ENCODE measurements at regions not wholly inside any gene's neighbourhood (a gene's known extent, or its start where the extent isn't known, plus 50 kb on each side); places are given as distances from the start of the nearest gene placed in this dataset.
A peak's percentile ranks its signal among the peaks of the same experiment; 100 is the strongest.
"Not testable (repeated sequence)": the region's sequence is repeated elsewhere in the genome, so short reads cannot be mapped to it uniquely, and the experiment has no call there.

DNA sequence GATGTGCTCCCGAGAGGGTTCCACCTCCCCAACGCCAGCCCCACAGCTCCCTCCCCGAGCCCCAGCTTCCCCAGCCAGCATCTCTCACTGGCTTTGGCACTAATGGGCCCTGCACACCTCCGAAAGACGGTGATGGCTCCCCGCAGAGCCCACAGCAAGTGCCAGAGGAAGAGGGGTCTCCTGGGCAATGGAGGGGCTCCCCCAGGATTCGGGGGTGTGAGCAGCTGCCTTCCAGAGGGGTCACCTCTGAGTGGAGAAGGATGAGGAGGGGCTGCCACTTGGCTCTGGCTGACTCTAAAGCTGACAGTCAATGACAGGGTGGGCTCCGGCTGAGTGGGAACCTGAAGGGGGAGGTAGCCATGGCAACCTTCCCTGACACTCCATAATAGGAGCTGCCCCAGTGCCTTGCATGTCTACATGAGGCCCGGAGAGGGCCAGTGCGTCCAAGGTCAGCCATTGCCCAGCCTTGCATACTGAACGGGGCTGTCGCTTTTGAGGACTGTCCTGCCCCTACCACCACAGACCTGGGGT lies 98.6 kb upstream of the SYT13 start:
- no peak overlapping the region for H3K4me3 Mint-ChIP-seq

GRCh38 chr11:45384016-45384415 lies 97.9 kb upstream of the SYT13 start:
- Mint-ChIP-seq H3K27me3 (ENCODE audit: low read depth) (peaks cover 21% of the 10 kb centered on the region), H3K27ac (no peak overlapping the region), H3K4me1 (ENCODE audit: low read depth) (no peaks in the 10 kb centered on the region), H3K4me3 (no peak overlapping the region), H3K9me3 (no peaks in the 10 kb centered on the region), H3K36me3 (ENCODE audit: insufficient read depth in 2 of 2) (no peaks in the 10 kb centered on the region)
- ATAC-seq (replicated peaks in 1 of 2) = no peak
- DNase-seq = no peak

More for the DNA sequence above, 98.6 kb upstream of the SYT13 start:
- no peaks in the 10 kb centered on the region for H3K4me1 Mint-ChIP-seq (ENCODE audit: low read depth)
- no peak overlapping the region for H3K27ac Mint-ChIP-seq
- peaks cover 21% of the 10 kb centered on the region for H3K27me3 Mint-ChIP-seq (ENCODE audit: low read depth)
- H3K36me3 Mint-ChIP-seq (ENCODE audit: insufficient read depth in 2 of 2) = no peaks in the 10 kb centered on the region
- no peak for ATAC-seq (replicated peaks in 1 of 2)
- DNase-seq = no peak
- H3K9me3 Mint-ChIP-seq = no peaks in the 10 kb centered on the region

DNA sequence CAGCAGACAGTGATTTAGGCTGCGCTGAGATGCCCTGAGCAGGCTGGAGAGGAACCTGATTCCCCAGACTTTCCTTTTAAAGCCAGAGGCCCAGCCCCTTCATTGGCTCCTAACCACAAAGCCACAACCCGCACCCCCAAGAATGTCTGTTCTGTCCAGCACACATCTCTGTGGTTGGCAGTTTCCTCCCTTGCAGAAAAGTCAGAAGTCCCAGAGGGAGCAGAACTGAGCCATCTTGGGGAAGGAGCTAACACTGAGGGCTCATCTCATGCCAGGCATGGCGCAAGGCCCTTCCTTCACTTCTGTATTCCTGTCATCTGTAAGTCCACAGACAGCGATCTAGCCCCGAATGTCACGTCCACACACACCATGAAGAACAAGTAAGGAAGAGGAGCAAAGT lies 97.1 kb upstream of the SYT13 start:
- Mint-ChIP-seq H3K27me3 (ENCODE audit: low read depth) (peaks cover 14% of the 10 kb centered on the region), H3K27ac (no peak overlapping the region), H3K36me3 (ENCODE audit: insufficient read depth in 2 of 2) (no peaks in the 10 kb centered on the region), H3K4me1 (ENCODE audit: low read depth) (no peaks in the 10 kb centered on the region), H3K4me3 (no peak overlapping the region), H3K9me3 (no peaks in the 10 kb centered on the region)
- DNase-seq (no peak), ATAC-seq (replicated peaks in 1 of 2) (no peak)

DNA sequence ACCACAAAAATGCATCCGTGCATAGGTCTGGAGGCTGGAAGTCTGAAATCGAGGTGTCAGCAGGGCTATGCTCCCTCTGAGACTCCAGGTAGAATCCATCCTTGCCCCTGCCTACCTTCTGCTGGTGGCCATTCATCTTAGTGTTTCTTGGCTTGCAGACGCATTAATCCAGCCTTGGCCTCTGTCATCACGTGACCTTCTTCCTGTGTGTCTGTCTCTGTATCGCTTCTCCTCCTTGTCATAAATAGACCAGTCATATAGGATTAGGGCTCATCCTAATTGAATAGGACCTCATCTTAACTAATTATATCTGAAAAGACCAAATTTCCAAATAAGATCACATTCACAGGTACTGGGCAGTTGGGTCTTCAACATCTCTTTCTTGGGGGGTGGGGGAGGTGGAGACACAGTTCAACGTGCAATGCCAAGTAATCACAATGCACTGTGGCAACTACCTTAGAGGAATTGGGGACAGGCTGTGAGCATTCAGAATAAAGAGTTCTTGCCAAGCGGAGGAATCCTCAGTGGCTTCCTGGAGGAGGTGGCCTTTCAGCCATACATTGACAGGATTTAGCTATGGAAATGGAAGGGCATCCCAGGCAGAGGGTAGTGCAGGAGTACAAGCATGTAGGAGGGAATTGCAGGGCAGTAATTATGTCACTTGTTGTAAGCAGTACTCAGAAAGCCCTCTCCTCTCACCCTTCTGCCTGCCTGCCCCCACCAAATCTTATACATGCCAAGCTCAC lies 96.2 kb upstream of the SYT13 start:
- peaks cover 11% of the 10 kb centered on the region for H3K27me3 Mint-ChIP-seq (ENCODE audit: low read depth)
- DNase-seq = no peak
- no peak for ATAC-seq (replicated peaks in 1 of 2)
- no peak overlapping the region for H3K4me3 Mint-ChIP-seq
- no peaks in the 10 kb centered on the region for H3K9me3 Mint-ChIP-seq
- no peak overlapping the region for H3K27ac Mint-ChIP-seq
- H3K36me3 Mint-ChIP-seq (ENCODE audit: insufficient read depth in 2 of 2) = no peaks in the 10 kb centered on the region
- H3K4me1 Mint-ChIP-seq (ENCODE audit: low read depth) = no peaks in the 10 kb centered on the region

DNA sequence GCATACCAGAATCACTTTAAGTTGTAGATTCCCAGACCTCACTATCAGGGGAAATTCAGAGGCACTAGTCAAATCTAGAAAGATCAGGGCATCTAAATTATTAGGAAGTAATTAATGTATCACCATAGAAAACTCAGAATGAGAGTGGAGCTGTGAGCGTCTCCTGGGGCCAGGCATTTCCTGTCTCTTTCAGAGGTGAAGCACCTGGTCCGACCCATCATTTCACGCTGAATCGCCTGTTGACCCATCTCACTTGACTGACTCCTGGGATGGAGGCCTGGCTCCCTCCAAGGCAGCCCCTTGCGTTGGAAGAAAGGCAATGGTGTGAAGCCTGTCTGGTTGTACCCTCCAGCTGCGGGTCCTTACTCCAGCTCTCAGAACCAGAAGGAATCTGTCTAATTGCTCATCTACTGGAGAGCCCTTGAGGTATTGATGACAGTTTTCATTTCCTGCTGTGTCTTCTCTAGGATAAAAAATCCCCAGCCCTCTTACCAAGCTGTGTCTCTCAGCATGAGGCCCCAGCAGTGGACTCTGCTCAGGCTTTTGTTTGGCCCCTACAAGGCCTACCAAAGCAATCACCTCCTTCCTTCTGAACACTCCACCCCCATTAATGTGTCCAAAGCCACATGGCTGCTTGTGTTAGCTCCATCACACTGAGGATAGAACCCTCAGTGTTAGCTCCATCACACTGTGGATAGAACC lies 93.2 kb upstream of the SYT13 start:
- ATAC-seq (replicated peaks in 1 of 2) (no peak), DNase-seq (no peak)
- Mint-ChIP-seq H3K4me1 (ENCODE audit: low read depth) (peaks cover 10% of the 10 kb centered on the region), H3K27me3 (ENCODE audit: low read depth) (peaks cover 11% of the 10 kb centered on the region), H3K27ac (no peak overlapping the region), H3K4me3 (no peak overlapping the region), H3K36me3 (ENCODE audit: insufficient read depth in 2 of 2) (no peaks in the 10 kb centered on the region), H3K9me3 (no peaks in the 10 kb centered on the region)

GRCh38 chr11:45378516-45378915 lies 92.4 kb upstream of the SYT13 start:
- ATAC-seq (replicated peaks in 1 of 2) (no peak), DNase-seq (no peak)
- no peaks in the 10 kb centered on the region for H3K9me3 Mint-ChIP-seq
- H3K36me3 Mint-ChIP-seq (ENCODE audit: insufficient read depth in 2 of 2) = no peaks in the 10 kb centered on the region
- peaks cover 11% of the 10 kb centered on the region for H3K4me1 Mint-ChIP-seq (ENCODE audit: low read depth)
- peaks cover 5% of the 10 kb centered on the region for H3K27me3 Mint-ChIP-seq (ENCODE audit: low read depth)
- H3K27ac Mint-ChIP-seq = no peak overlapping the region
- H3K4me3 Mint-ChIP-seq = no peak overlapping the region

DNA sequence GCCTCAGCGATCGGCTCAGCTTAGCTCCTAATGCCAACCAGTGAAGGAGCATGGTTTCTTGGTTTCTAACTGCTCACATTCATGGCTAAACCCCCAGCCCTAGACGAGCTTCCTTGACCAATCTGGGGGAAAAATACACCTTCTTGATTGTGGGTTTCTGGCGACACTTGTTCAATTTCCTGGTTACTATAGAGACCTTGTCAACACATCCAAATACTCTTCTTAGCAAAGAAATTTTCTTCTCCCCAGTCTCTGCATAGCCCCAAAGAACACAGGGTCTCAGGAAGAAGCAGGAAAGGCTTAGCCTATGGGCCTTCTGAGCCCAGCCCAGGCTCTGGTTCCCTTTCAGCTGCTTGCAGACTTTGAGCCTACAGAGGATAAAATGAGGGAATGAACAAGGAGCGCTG lies 88.5 kb upstream of the SYT13 start:
- Mint-ChIP-seq H3K9me3 (no peaks in the 10 kb centered on the region), H3K4me3 (no peak overlapping the region), H3K27ac (no peak overlapping the region), H3K27me3 (ENCODE audit: low read depth) (peaks cover 11% of the 10 kb centered on the region), H3K36me3 (ENCODE audit: insufficient read depth in 2 of 2) (no peaks in the 10 kb centered on the region), H3K4me1 (ENCODE audit: low read depth) (peaks cover 18% of the 10 kb centered on the region)
- ATAC-seq (replicated peaks in 1 of 2) = peak; percentile 25 to 34
- no peak for DNase-seq

DNA sequence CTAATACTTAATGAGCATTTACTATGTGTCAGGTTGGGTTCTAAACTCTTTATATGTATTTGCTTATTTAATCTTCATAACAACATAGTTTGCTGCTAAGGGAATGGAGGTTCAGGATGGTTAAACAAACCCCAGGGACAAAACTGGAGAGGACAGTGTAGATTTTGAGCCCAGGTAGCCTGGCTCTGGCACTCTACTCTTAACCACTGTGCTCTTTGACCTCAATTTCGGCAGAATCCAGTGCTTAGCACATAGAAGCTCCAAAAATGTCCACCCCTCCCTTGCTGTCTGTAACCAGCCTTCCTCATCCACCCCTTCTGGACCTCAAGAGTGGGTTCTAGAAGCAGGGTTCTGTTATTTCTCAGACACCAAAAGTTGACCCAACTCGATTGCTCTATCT lies 88.0 kb upstream of the SYT13 start:
- DNase-seq (no peak), ATAC-seq (replicated peaks in 1 of 2) (no peak)
- H3K9me3 Mint-ChIP-seq = no peaks in the 10 kb centered on the region
- H3K4me1 Mint-ChIP-seq (ENCODE audit: low read depth) = peaks cover 18% of the 10 kb centered on the region
- H3K27ac Mint-ChIP-seq = no peak overlapping the region
- peaks cover 11% of the 10 kb centered on the region for H3K27me3 Mint-ChIP-seq (ENCODE audit: low read depth)
- no peak overlapping the region for H3K4me3 Mint-ChIP-seq
- no peaks in the 10 kb centered on the region for H3K36me3 Mint-ChIP-seq (ENCODE audit: insufficient read depth in 2 of 2)

DNA sequence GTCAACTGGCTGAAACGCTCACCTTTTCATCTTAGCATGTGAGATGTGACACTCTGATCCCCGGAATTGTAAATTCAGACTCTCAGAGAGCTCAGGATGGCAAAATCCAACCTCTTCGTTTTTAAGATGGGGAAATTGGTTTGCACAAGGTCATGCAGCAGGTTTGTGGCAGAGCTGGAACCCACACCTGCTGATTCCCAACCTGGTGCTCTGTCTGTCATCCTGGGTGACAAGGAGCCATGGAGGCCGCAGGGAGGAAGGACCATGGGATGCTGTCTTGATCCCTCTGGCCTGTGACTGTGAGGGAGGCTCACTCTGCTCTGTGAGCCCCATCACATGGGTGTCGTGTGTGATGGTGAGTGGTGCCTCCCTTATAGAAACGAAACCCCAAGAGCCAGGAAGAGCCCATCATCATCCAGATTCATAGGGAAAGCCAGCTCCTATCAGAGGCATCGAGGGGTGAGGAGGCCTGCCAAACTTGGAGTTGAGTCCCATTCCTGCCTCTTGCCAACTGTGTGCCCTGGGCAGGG lies 87.4 kb upstream of the SYT13 start:
- Mint-ChIP-seq H3K36me3 (ENCODE audit: insufficient read depth in 2 of 2) (no peaks in the 10 kb centered on the region), H3K4me1 (ENCODE audit: low read depth) (peaks cover 18% of the 10 kb centered on the region), H3K27me3 (ENCODE audit: low read depth) (peaks cover 16% of the 10 kb centered on the region), H3K27ac (no peak overlapping the region), H3K9me3 (no peaks in the 10 kb centered on the region), H3K4me3 (no peak overlapping the region)
- ATAC-seq (replicated peaks in 1 of 2) = no peak
- no peak for DNase-seq

DNA sequence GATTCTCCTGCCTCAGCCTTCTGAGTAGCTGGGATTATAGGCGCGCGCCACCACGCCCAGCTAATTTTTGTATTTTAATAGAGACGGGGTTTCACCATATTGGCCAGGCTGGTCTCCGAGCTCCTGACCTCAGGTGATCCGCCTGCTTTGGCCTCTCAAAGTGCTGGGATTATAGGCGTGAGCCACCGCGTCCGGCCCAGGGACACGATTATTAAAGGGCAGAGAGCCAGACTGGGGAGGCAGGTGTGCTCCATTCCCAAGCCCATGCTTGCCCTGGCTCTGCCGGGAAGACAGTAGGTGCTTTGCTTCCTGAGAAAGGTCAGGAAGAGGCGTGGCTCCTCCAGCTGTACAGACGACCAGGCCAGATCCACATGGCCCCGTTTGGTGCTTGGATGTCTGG lies 86.3 kb upstream of the SYT13 start:
- Mint-ChIP-seq H3K27me3 (ENCODE audit: low read depth) (peaks cover 24% of the 10 kb centered on the region), H3K4me1 (ENCODE audit: low read depth) (peaks cover 18% of the 10 kb centered on the region)
- H3K4me3 Mint-ChIP-seq; H3K36me3 Mint-ChIP-seq (ENCODE audit: insufficient read depth in 2 of 2); DNase-seq; H3K9me3 Mint-ChIP-seq; ATAC-seq (replicated peaks in 1 of 2); H3K27ac Mint-ChIP-seq: not testable (repeated sequence)

DNA sequence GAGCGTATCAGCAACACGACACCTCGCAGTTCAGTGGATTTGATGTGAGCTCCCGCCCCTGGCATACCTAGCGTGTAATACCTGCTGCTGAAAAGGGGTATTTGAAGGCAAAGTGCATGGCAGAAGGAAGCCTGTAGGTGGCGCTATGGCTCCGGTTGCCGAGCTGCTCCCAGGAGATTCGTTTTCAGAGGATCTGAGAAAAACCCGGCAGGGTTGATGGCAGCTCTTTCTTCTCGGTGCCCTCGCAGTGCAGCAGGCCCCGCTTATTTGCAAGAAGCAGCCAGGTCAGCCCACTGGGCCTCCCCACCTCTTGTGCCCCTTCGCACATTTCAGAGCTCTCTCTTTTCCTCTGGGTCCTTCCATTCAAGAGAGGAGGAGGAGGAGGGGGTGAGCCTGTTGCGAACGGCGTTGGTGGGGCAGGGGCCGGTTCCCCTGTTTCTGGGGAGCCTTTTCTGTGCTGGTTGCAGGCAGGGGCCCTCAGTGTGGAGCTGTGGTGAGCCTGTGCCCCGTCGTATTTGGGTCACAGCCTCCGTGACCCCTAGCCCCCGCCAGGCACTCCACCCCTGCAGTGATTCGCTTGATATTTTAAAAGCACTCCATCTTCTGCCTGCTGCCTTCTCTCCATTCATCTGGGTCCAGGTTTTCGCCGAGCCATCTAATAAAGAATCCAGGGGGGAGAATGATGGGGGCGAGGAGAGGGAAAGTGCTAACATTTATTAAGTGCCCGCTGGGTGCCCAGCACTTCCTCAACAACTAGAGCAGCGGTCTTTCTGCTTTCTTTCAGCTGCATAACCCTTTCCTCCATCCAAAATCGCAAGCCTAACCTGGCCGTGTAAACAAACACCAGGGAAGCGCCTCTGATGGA lies 85.3 kb upstream of the SYT13 start:
- DNase-seq = peak; percentile 64 to 75
- H3K4me3 Mint-ChIP-seq = peak overlapping the region in 1 of 2 donors; percentile 33
- H3K27ac Mint-ChIP-seq = no peak overlapping the region
- H3K4me1 Mint-ChIP-seq (ENCODE audit: low read depth) = peaks cover 18% of the 10 kb centered on the region
- H3K27me3 Mint-ChIP-seq (ENCODE audit: low read depth) = peaks cover 24% of the 10 kb centered on the region
- H3K9me3 Mint-ChIP-seq = no peaks in the 10 kb centered on the region
- peaks cover 0 to 2% of the 10 kb centered on the region in 2 donors for H3K36me3 Mint-ChIP-seq (ENCODE audit: insufficient read depth in 2 of 2)
- peak; percentile 62 to 66 for ATAC-seq (replicated peaks in 1 of 2)

DNA sequence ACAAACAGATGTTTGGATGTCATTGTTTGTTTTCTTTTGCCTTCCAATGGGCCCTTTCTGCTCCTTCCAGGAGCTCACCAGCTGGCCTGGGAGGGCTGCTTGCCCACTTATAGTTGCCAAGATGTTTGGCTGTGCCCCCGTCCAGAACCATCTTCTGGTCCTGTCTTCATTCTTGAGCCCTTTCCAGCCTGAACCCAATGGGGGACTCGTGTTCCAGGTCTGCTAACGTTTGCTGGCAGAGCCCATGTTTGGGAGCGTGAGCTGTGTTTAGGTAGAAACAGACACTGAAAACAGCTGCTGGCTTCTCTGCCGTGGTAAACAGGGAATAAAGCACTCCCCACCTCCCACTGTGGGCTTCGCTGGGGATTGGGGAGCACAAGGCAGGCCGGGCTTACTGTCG lies 83.2 kb upstream of the SYT13 start:
- no peak for ATAC-seq (replicated peaks in 1 of 2)
- H3K27ac Mint-ChIP-seq = no peak overlapping the region

GRCh38 chr11:45368697-45369096 lies 82.6 kb upstream of the SYT13 start:
- peaks cover 30% of the 10 kb centered on the region for H3K27me3 Mint-ChIP-seq (ENCODE audit: low read depth)
- H3K4me1 Mint-ChIP-seq (ENCODE audit: low read depth) = peaks cover 6% of the 10 kb centered on the region
- H3K9me3 Mint-ChIP-seq = no peaks in the 10 kb centered on the region
- peaks cover 0 to 2% of the 10 kb centered on the region in 2 donors for H3K36me3 Mint-ChIP-seq (ENCODE audit: insufficient read depth in 2 of 2)
- no peak overlapping the region for H3K4me3 Mint-ChIP-seq
- DNase-seq (no peak), ATAC-seq (replicated peaks in 1 of 2) (no peak)
- H3K27ac Mint-ChIP-seq = no peak overlapping the region

More for the DNA sequence above, 83.2 kb upstream of the SYT13 start:
- H3K9me3 Mint-ChIP-seq = no peaks in the 10 kb centered on the region
- H3K4me1 Mint-ChIP-seq (ENCODE audit: low read depth) = peaks cover 8% of the 10 kb centered on the region
- peaks cover 0 to 2% of the 10 kb centered on the region in 2 donors for H3K36me3 Mint-ChIP-seq (ENCODE audit: insufficient read depth in 2 of 2)
- no peak for DNase-seq
- H3K27me3 Mint-ChIP-seq (ENCODE audit: low read depth) = peaks cover 24% of the 10 kb centered on the region
- H3K4me3 Mint-ChIP-seq = no peak overlapping the region

Data from activated T-cell treated with anti-CD3 and anti-CD28 coated beads, Interleukin-2, amount 50 U/mL, for 72 hours (primary cell).